AG04450 (cell line): ENCODE measurements at regions not wholly inside any gene's neighbourhood (a gene's known extent, or its start where the extent isn't known, plus 50 kb on each side); places are given as distances from the start of the nearest gene placed in this dataset.
"Not testable (repeated sequence)": the region's sequence is repeated elsewhere in the genome, so short reads cannot be mapped to it uniquely, and the experiment has no call there.

ENCODE experiments used
- CTCF ChIA-PET: fragments of 300-600, 350-600 bp; formaldehyde crosslinking; extraction: SDS; loops from one replicate; lab custom pipeline; 2022; ENCODE audit warnings: antibody characterized with exemption, inconsistent platforms; lab: Charles Lee
- POLR2A ChIA-PET: fragments of 350-600 bp; formaldehyde crosslinking; extraction: SDS; loops from one replicate; lab custom pipeline; 2021; ENCODE audit warnings: antibody characterized with exemption, inconsistent platforms; lab: Yijun Ruan, JAX
- DNase-seq: peaks from one replicate; pipeline ENCODE4 v3.0.0-alpha.2; 2011; ENCODE audit warnings: low read depth, low spot score
- H3K27ac ChIP-seq: one replicate; pipeline ENCODE4 v1.5.1; 2012; ENCODE audit warnings: low read depth, low read length, control low read depth
- H3K27me3 ChIP-seq: one replicate; pipeline ENCODE4 v1.6.0; 2012; ENCODE audit warnings: low read length; ENCODE audit not compliant: control insufficient read depth, insufficient read depth
- H3K4me3 ChIP-seq: 2 replicates; pipeline ENCODE4 v1.5.1; 2011; ENCODE audit warnings: mild to moderate bottlenecking, low read depth, low read length, control low read depth
- H3K9me3 ChIP-seq: 2 replicates; pipeline ENCODE4 v1.5.1; 2012; ENCODE audit warnings: low read length; ENCODE audit not compliant: control insufficient read depth, insufficient read depth
- CTCF ChIP-seq: IDR thresholded peaks from 2 replicates; pipeline ENCODE4 v1.5.1; 2011; ENCODE audit warnings: low read depth, low read length, control low read depth, inconsistent platforms

- no peak overlapping the region for H3K27ac ChIP-seq
- TF ChIP-seq CTCF, result no peak
- ChIA-PET POLR2A (no interaction called here), CTCF (no interaction called here)
- no peaks in the 10 kb centered on the region for H3K27me3 ChIP-seq
- H3K4me3 ChIP-seq, result no peak overlapping the region
- H3K9me3 ChIP-seq, result peaks cover 34% of the 10 kb centered on the region
- no peak for DNase-seq
Observed at GRCh38 chr12:34264110-34264509, 241.8 kb downstream of the ALG10 start.

- CTCF ChIA-PET, H3K27ac ChIP-seq, H3K27me3 ChIP-seq, H3K4me3 ChIP-seq, POLR2A ChIA-PET, DNase-seq: not testable (repeated sequence)
- H3K9me3 ChIP-seq, result peaks cover 33% of the 10 kb centered on the region
Observed at GRCh38 chr12:34273703-34274102, 251.4 kb downstream of the ALG10 start.

GRCh38 chr12:34275129-34275528, 252.8 kb downstream of the ALG10 start:
- H3K27ac ChIP-seq, result no peak overlapping the region
- POLR2A ChIA-PET, result no interaction called here
- CTCF ChIA-PET, result no interaction called here
- no peak overlapping the region for H3K4me3 ChIP-seq
- no peak for DNase-seq
- no peaks in the 10 kb centered on the region for H3K27me3 ChIP-seq
- no peak for TF ChIP-seq CTCF
- H3K9me3 ChIP-seq, result peaks cover 33% of the 10 kb centered on the region

- POLR2A ChIA-PET, result no interaction called here
- no peaks in the 10 kb centered on the region for H3K27me3 ChIP-seq
- no peak for TF ChIP-seq CTCF
- H3K9me3 ChIP-seq, result peaks cover 56% of the 10 kb centered on the region
- CTCF ChIA-PET, result no interaction called here
- DNase-seq, result no peak
- H3K4me3 ChIP-seq, result no peak overlapping the region
- H3K27ac ChIP-seq, result no peak overlapping the region
Observed at GRCh38 chr12:34286483-34286882, 264.2 kb downstream of the ALG10 start.

- Histone ChIP-seq H3K4me3 (no peak overlapping the region), H3K9me3 (peaks cover 61% of the 10 kb centered on the region), H3K27me3 (no peaks in the 10 kb centered on the region), H3K27ac (no peak overlapping the region)
- TF ChIP-seq CTCF, result no peak
- ChIA-PET POLR2A (no interaction called here), CTCF (no interaction called here)
- no peak for DNase-seq
Observed at GRCh38 chr12:34286934-34287333, 264.6 kb downstream of the ALG10 start.

GRCh38 chr12:34287437-34287836, 265.1 kb downstream of the ALG10 start:
- ChIA-PET POLR2A (no interaction called here), CTCF (no interaction called here)
- TF ChIP-seq CTCF, result no peak
- H3K4me3 ChIP-seq, result no peak overlapping the region
- peaks cover 66% of the 10 kb centered on the region for H3K9me3 ChIP-seq
- no peak overlapping the region for H3K27ac ChIP-seq
- no peak for DNase-seq
- H3K27me3 ChIP-seq, result no peaks in the 10 kb centered on the region
